ENCODE measurements at regions not wholly inside any gene's neighbourhood (a gene's known extent, or its start where the extent isn't known, plus 50 kb on each side); places are given as distances from the start of the nearest gene placed in this dataset.
A peak's percentile ranks its signal among the peaks of the same experiment; 100 is the strongest.

DNA sequence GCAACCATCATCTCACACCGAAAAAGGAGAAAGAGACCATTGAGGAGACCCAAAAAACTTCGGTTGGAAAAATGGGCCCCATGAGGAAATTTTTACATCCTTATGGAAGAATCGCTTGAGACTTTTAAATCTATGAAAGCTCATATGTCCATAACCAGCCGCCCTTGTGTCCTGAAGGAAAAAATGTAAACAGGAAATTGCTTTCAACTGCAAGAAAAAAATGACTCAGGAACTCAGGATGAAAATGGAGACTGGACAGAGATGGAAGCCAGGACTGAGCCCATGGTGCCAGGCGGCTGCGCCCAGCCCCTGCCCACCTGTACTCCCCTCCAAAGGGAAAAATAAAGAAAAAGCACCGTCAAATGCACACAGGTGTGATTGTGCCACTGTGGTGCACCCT lies 81.5 kb upstream of the SLC66A3 start:
- Histone ChIP-seq H3K9ac (replicated peaks; ENCODE audit: extremely low read depth, insufficient read depth, low read length) (no peak overlapping the region), H3K4me1 (ENCODE audit: control insufficient read depth, extremely low read depth, insufficient read depth, low read length) (peaks cover 17% of the 10 kb centered on the region), H3K9me1 (replicated peaks; ENCODE audit: control insufficient read depth, extremely low read depth, insufficient read depth, low read length) (no peaks in the 10 kb centered on the region), H4K20me1 (replicated peaks; ENCODE audit: control insufficient read depth, extremely low read depth, insufficient read depth, low read length) (no peaks in the 10 kb centered on the region), H3K36me3 (ENCODE audit: control insufficient read depth in 2 of 2, extremely low read depth in 1 of 2, insufficient read depth in 2 of 2, low read length in 2 of 2) (no peaks in the 10 kb centered on the region), H3K4me3 (replicated peaks in 1 of 3; ENCODE audit: insufficient read depth in 1 of 3, low read depth in 1 of 3, low read length in 3 of 3) (no peak overlapping the region), H2AFZ (ENCODE audit: low read depth, low read length) (peak overlapping the region; percentile 83), H3K4me2 (ENCODE audit: insufficient read depth, low read length) (peak overlapping the region; percentile 30), H3K27me3 (ENCODE audit: control insufficient read depth in 2 of 2, insufficient read depth in 2 of 2, low read length in 2 of 2) (no peaks in the 10 kb centered on the region), H3K9me3 (replicated peaks; ENCODE audit: control insufficient read depth, insufficient read depth, low read length) (no peaks in the 10 kb centered on the region), H3K27ac (ENCODE audit: insufficient read depth, low read depth, low read length) (no peak overlapping the region), H3K79me2 (ENCODE audit: control insufficient read depth, insufficient read depth, low read length) (no peaks in the 10 kb centered on the region)
- FAIRE-seq (peak; percentile 75), DNase-seq (ENCODE audit: low read depth, low spot score) (peak; percentile 7)
- intact Hi-C loops (cut with micrococcal nuclease) = loop anchor here (1.0 kb wide), 1 partner anchor 51 kb away; no protein-coding TSS in a partner anchor
- dilution Hi-C loops (cut with MboI; ENCODE audit: extremely low pct_ligation_motif_present, low sequenced_read_pairs) = no loop called here
- ChIA-PET CTCF (interaction anchor here (0.7 kb wide), 1 partner anchor 241 kb away, joined by 4 read pairs; no protein-coding TSS in a partner anchor), POLR2A (no interaction called here)
- BruUV-seq (replicated peaks) = no TSS peak
- TF ChIP-seq GATA2 (IDR thresholded peaks at IDR 0.05; ENCODE audit: insufficient read depth, insufficient read length, low read depth, low read length) = no peak
- TF ChIP-seq, protein P1, sequence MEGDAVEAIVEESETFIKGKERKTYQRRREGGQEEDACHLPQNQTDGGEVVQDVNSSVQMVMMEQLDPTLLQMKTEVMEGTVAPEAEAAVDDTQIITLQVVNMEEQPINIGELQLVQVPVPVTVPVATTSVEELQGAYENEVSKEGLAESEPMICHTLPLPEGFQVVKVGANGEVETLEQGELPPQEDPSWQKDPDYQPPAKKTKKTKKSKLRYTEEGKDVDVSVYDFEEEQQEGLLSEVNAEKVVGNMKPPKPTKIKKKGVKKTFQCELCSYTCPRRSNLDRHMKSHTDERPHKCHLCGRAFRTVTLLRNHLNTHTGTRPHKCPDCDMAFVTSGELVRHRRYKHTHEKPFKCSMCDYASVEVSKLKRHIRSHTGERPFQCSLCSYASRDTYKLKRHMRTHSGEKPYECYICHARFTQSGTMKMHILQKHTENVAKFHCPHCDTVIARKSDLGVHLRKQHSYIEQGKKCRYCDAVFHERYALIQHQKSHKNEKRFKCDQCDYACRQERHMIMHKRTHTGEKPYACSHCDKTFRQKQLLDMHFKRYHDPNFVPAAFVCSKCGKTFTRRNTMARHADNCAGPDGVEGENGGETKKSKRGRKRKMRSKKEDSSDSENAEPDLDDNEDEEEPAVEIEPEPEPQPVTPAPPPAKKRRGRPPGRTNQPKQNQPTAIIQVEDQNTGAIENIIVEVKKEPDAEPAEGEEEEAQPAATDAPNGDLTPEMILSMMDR (IDR thresholded peaks at IDR 0.05; ENCODE audit: extremely low read depth in 1 of 2, insufficient read depth in 1 of 2, low read depth in 1 of 2, low read length in 2 of 2) = no peak
- no peak for TF ChIP-seq MAX (IDR thresholded peaks at IDR 0.05; ENCODE audit: insufficient read depth, insufficient read length)
- TF ChIP-seq POLR2AphosphoS5 (IDR thresholded peaks at IDR 0.05; ENCODE audit: insufficient read depth, low read depth, low read length) = no peak
- TF ChIP-seq FOS (IDR thresholded peaks at IDR 0.05; ENCODE audit: borderline replicate concordance, insufficient read depth, low read length) = no peak
- TF ChIP-seq POLR2A (IDR thresholded peaks at IDR 0.05; ENCODE audit: low read depth, low read length) = no peak
- TF ChIP-seq EZH2 (IDR thresholded peaks at IDR 0.05; ENCODE audit: borderline replicate concordance, low read depth, low read length, severe bottlenecking) = no peak
- TF ChIP-seq JUN (IDR thresholded peaks at IDR 0.05; ENCODE audit: borderline replicate concordance, insufficient read depth, insufficient read length, low read depth) = no peak
- TF ChIP-seq MYC (IDR thresholded peaks at IDR 0.05; ENCODE audit: low read depth, low read length) = no peak
